H1 (cell line): ENCODE measurements at regions not wholly inside any gene's neighbourhood (a gene's known extent, or its start where the extent isn't known, plus 50 kb on each side); places are given as distances from the start of the nearest gene placed in this dataset.

Experiments
- CTCF ChIA-PET: fragments of 300-600 bp; sonication (Branson Sonifier 250); formaldehyde crosslinking; loops from one replicate; lab custom pipeline; 2021; ENCODE audit not compliant: partially characterized antibody; lab: Charles Lee
- POLR2A ChIA-PET: fragments of 300-600 bp; sonication (Branson Sonifier 250); formaldehyde crosslinking; loops from one replicate; lab custom pipeline; 2021; ENCODE audit warnings: inconsistent platforms; ENCODE audit not compliant: partially characterized antibody; lab: Charles Lee
- DNase-seq, 2 experiments: peaks; one replicate each; pipeline versions ENCODE4 v3.0.0 to v3.0.0-alpha.2; 2010 to 2022; ENCODE audit warnings: low spot score in 2 of 2, low read depth in 1 of 2, mixed read lengths in 1 of 2
- FAIRE-seq: peaks from 2 replicates; lab custom pipeline; 2011; peaks lifted over from hg19 to GRCh38; lab: Jason Lieb, UNC
- H2AFZ ChIP-seq: 2 replicates; pipeline ENCODE4 v1.8.1; 2012; ENCODE audit warnings: low read length, inconsistent platforms
- H2AK5ac ChIP-seq: 2 replicates; pipeline ENCODE4 v1.6.1; 2013; ENCODE audit warnings: low read depth, low read length
- H2BK120ac ChIP-seq: replicated peaks from 2 replicates; pipeline ENCODE3; 2013; ENCODE audit warnings: low read depth, low read length, inconsistent platforms
- H2BK12ac ChIP-seq: 2 replicates; pipeline ENCODE4 v1.6.1; 2013; ENCODE audit warnings: low read depth, low read length
- H2BK15ac ChIP-seq: 2 replicates; pipeline ENCODE4 v1.6.1; 2013; ENCODE audit warnings: low read length
- H2BK20ac ChIP-seq: 2 replicates; pipeline ENCODE4 v1.6.1; 2013; ENCODE audit warnings: low read length
- H2BK5ac ChIP-seq: 2 replicates; pipeline ENCODE4 v1.6.1; 2013; ENCODE audit warnings: low read depth, low read length
- H3K14ac ChIP-seq: 2 replicates; pipeline ENCODE4 v1.6.1; 2013; ENCODE audit warnings: inconsistent platforms; ENCODE audit not compliant: insufficient read length
- H3K18ac ChIP-seq: 2 replicates; pipeline ENCODE4 v1.6.1; 2013; ENCODE audit warnings: low read length; ENCODE audit errors: extremely low read depth
- H3K23ac ChIP-seq: 2 replicates; pipeline ENCODE4 v1.6.1; 2013; ENCODE audit warnings: inconsistent platforms; ENCODE audit not compliant: insufficient read length
- H3K23me2 ChIP-seq: 2 replicates; pipeline ENCODE4 v1.6.1; 2013; ENCODE audit warnings: low read depth, low read length
- H3K27ac ChIP-seq: 2 replicates; pipeline ENCODE4 v1.6.1; 2011; ENCODE audit warnings: low read depth, low read length, inconsistent platforms
- H3K27me3 ChIP-seq, 4 experiments: replicated peaks in 1 of 4; 1 replicate in 1 of 4; 2 replicates in 3 of 4; pipeline versions ENCODE4 v1.6.1 to v1.8.1; 2011 to 2013; ENCODE audit warnings: low read length in 3 of 4, mild to moderate bottlenecking in 3 of 4, inconsistent platforms in 2 of 4, mixed read lengths in 2 of 4, moderate library complexity in 1 of 4; ENCODE audit not compliant: control insufficient read depth in 3 of 4, insufficient read depth in 3 of 4; ENCODE audit errors: extremely low read depth in 1 of 4
- H3K36me3 ChIP-seq, 4 experiments: 2 replicates each; pipeline versions ENCODE4 v1.6.1 to v1.8.1; 2011 to 2013; ENCODE audit warnings: mild to moderate bottlenecking in 4 of 4, low read length in 3 of 4, moderate library complexity in 2 of 4, control low read depth in 1 of 4, inconsistent platforms in 1 of 4; ENCODE audit not compliant: insufficient read depth in 4 of 4, control insufficient read depth in 2 of 4
- H3K4ac ChIP-seq: replicated peaks from 2 replicates; pipeline ENCODE3; 2013; ENCODE audit warnings: low read length, low read depth, mixed read lengths, inconsistent platforms; ENCODE audit not compliant: insufficient read length
- H3K4me1 ChIP-seq, 4 experiments: replicated peaks in 1 of 4; 1 replicate in 1 of 4; 2 replicates in 3 of 4; pipeline versions ENCODE4 v1.6.1 to v1.8.1; 2011 to 2013; ENCODE audit warnings: low read length in 3 of 4, inconsistent platforms in 2 of 4, mixed read lengths in 1 of 4; ENCODE audit not compliant: insufficient read depth in 4 of 4, control insufficient read depth in 3 of 4
- H3K4me2 ChIP-seq, 2 experiments: 2 replicates each; pipeline versions ENCODE4 v1.6.1 to v1.8.1; 2011 to 2013; ENCODE audit warnings: low read depth in 2 of 2, low read length in 2 of 2, control low read depth in 1 of 2, inconsistent platforms in 1 of 2, mild to moderate bottlenecking in 1 of 2; ENCODE audit not compliant: insufficient read depth in 1 of 2
- H3K4me3 ChIP-seq, 4 experiments: fragments of 200-600, 300-600 bp in 1 of 4; sonication (generic), shearing (Covaris generic), sonication (Bioruptor Twin) in 1 of 4; 2 replicates each; pipeline versions ENCODE4 v1.5.1 to v1.8.1; 2011 to 2016; ENCODE audit warnings: low read length in 4 of 4, low read depth in 3 of 4, control low read depth in 2 of 4, inconsistent platforms in 2 of 4, mild to moderate bottlenecking in 2 of 4, mixed read lengths in 1 of 4, moderate library complexity in 1 of 4; ENCODE audit not compliant: insufficient read depth in 2 of 4; ENCODE audit errors: extremely low read depth in 1 of 4
- H3K56ac ChIP-seq: replicated peaks from 2 replicates; pipeline ENCODE3; 2013; ENCODE audit warnings: low read depth, mild to moderate bottlenecking, mixed read lengths, low read length, inconsistent platforms; ENCODE audit not compliant: insufficient read length
- H3K79me1 ChIP-seq: 2 replicates; pipeline ENCODE4 v1.6.1; 2013; ENCODE audit warnings: low read depth, low read length, control low read depth
- H3K79me2 ChIP-seq, 2 experiments: 2 replicates each; pipeline versions ENCODE4 v1.6.1 to v1.8.1; 2012 to 2013; ENCODE audit warnings: low read length in 2 of 2, mild to moderate bottlenecking in 2 of 2, inconsistent platforms in 1 of 2; ENCODE audit not compliant: insufficient read depth in 2 of 2, control insufficient read depth in 1 of 2
- H3K9ac ChIP-seq, 4 experiments: replicated peaks in 1 of 4; 1 replicate in 1 of 4; 2 replicates in 3 of 4; pipeline versions ENCODE4 v1.6.1 to v1.8.1; 2011 to 2013; ENCODE audit warnings: low read depth in 3 of 4, low read length in 3 of 4, control low read depth in 2 of 4, mild to moderate bottlenecking in 2 of 4, moderate library complexity in 2 of 4, inconsistent platforms in 1 of 4; ENCODE audit errors: extremely low read depth in 1 of 4
- H3K9me3 ChIP-seq, 2 experiments: 2 replicates each; pipeline versions ENCODE4 v1.6.1 to v1.8.1; 2012 to 2013; ENCODE audit warnings: mild to moderate bottlenecking in 2 of 2, moderate library complexity in 2 of 2, control low read depth in 1 of 2, inconsistent platforms in 1 of 2, low read depth in 1 of 2, low read length in 1 of 2, mixed read lengths in 1 of 2; ENCODE audit not compliant: insufficient read depth in 2 of 2
- H4K20me1 ChIP-seq, 2 experiments: replicated peaks in 1 of 2; 2 replicates each; pipeline versions ENCODE3 to v1.8.1; 2011 to 2013; ENCODE audit warnings: inconsistent platforms in 2 of 2, low read length in 2 of 2, mild to moderate bottlenecking in 1 of 2; ENCODE audit not compliant: insufficient read depth in 2 of 2, control insufficient read depth in 1 of 2
- H4K5ac ChIP-seq: 2 replicates; pipeline ENCODE4 v1.6.1; 2013; ENCODE audit warnings: low read length, low read depth, mixed read lengths, inconsistent platforms; ENCODE audit not compliant: insufficient read length
- H4K8ac ChIP-seq: 2 replicates; pipeline ENCODE4 v1.8.0; 2013; ENCODE audit warnings: mild to moderate bottlenecking, moderate library complexity, low read length, inconsistent platforms; ENCODE audit not compliant: insufficient read depth; ENCODE audit errors: extremely low read depth
- H4K91ac ChIP-seq: replicated peaks from 2 replicates; pipeline ENCODE3; 2013; ENCODE audit warnings: low read length, mixed read lengths, inconsistent platforms; ENCODE audit not compliant: insufficient read length
- ASH2L ChIP-seq: fragments of 200-600, 300-600 bp; sonication (generic); IDR thresholded peaks from one replicate; pipeline ENCODE4 v1.7.1; 2017; ENCODE audit warnings: low read length
- CEBPB ChIP-seq: IDR thresholded peaks from 2 replicates; pipeline ENCODE4 v1.6.1; 2012; ENCODE audit warnings: low read depth, low read length
- RAD21 ChIP-seq, 2 experiments: IDR thresholded peaks in 1 of 2; conservative IDR thresholded peaks in 1 of 2; 2 replicates each; pipeline ENCODE4 v1.6.1; 2011; ENCODE audit warnings: low read depth in 2 of 2, low read length in 2 of 2, improper control_type of control experiment in 1 of 2, inconsistent platforms in 1 of 2, mild to moderate bottlenecking in 1 of 2, moderate library complexity in 1 of 2
- WGBS, 2 experiments: shearing (Covaris generic) in 1 of 2; methylation state at CpG; one replicate each; pipeline versions ENCODE4 v1.1.6 to v1.1.7; 2013 to 2015; ENCODE audit warnings: low lambda C conversion rate in 2 of 2, mixed read lengths in 2 of 2, inconsistent platforms in 1 of 2, low coverage in 1 of 2, missing lambda C conversion rate in 1 of 2; ENCODE audit not compliant: insufficient replicate concordance in 2 of 2, insufficient coverage in 1 of 2, insufficient read length in 1 of 2; ENCODE audit errors: extremely low coverage in 1 of 2, missing lambda C conversion rate in 1 of 2; 5-methylcytosine and 5-hydroxymethylcytosine counted together

- H3K4me1 ChIP-seq, result no peaks in the 10 kb centered on the region
- no peak overlapping the region for H3K56ac ChIP-seq
- H3K27me3 ChIP-seq, result no peaks in the 10 kb centered on the region
- H3K4me3 ChIP-seq, result no peak overlapping the region
- no peak for DNase-seq
- H2AK5ac ChIP-seq, result no peak overlapping the region
- no peaks in the 10 kb centered on the region for H3K79me2 ChIP-seq
- H3K79me1 ChIP-seq, result no peaks in the 10 kb centered on the region
- FAIRE-seq, result no peak
- no peak overlapping the region for H2BK5ac ChIP-seq
- no peak overlapping the region for H3K27ac ChIP-seq
- H4K20me1 ChIP-seq, result no peaks in the 10 kb centered on the region
- TF ChIP-seq RAD21 (IDR thresholded peaks at IDR 0.05 in 1 of 2, conservative IDR thresholded peaks at IDR 0.05 in 1 of 2; ENCODE audit: low read depth in 2 of 2, low read length in 2 of 2) (no peak), ASH2L (no peak), CEBPB (no peak)
- no peak overlapping the region for H2BK15ac ChIP-seq
- CTCF ChIA-PET, result interaction anchor here (1.2 to 2.0 kb wide), 2 partner anchors 10 to 144 kb away, joined by 3 to 10 read pairs; no protein-coding TSS in a partner anchor
- H3K14ac ChIP-seq, result no peak overlapping the region
- H2BK120ac ChIP-seq, result no peak overlapping the region
- H2BK20ac ChIP-seq, result no peak overlapping the region
- WGBS, 2 experiments, result 88% methylated on average over 2 of the region's 2 CpGs; no CpG with 5 or more reads in 1 of the 2 experiments
- no peak overlapping the region for H2AFZ ChIP-seq
- no peak overlapping the region for H4K8ac ChIP-seq
- POLR2A ChIA-PET, result no interaction called here
- H3K18ac ChIP-seq, result no peak overlapping the region
- no peak overlapping the region for H3K23ac ChIP-seq
- H2BK12ac ChIP-seq, result no peak overlapping the region
- no peak overlapping the region for H3K4me2 ChIP-seq
- H4K91ac ChIP-seq, result no peak overlapping the region
- H4K5ac ChIP-seq, result no peak overlapping the region
- H3K4ac ChIP-seq, result no peak overlapping the region
- H3K9ac ChIP-seq, result no peak overlapping the region
- no peaks in the 10 kb centered on the region for H3K36me3 ChIP-seq
- H3K9me3 ChIP-seq, result no peaks in the 10 kb centered on the region
- no peaks in the 10 kb centered on the region for H3K23me2 ChIP-seq
Observed at GRCh38 chr11:25991476-25991875, 340.5 kb upstream of the ANO3 start.
